SK-N-MC (cell line): ENCODE measurements at regions not wholly inside any gene's neighbourhood (a gene's known extent, or its start where the extent isn't known, plus 50 kb on each side); places are given as distances from the start of the nearest gene placed in this dataset.
A peak's percentile ranks its signal among the peaks of the same experiment; 100 is the strongest.
"Not testable (repeated sequence)": the region's sequence is repeated elsewhere in the genome, so short reads cannot be mapped to it uniquely, and the experiment has no call there.

ENCODE experiments used
- DNase-seq: peaks from one replicate; pipeline ENCODE4 v3.0.0-alpha.2; 2011; ENCODE audit warnings: low read depth, low spot score
- H3K27ac ChIP-seq: fragments of 200-600 bp; sonication (generic); 2 replicates; pipeline ENCODE4 v1.5.1; 2016; ENCODE audit warnings: mixed run types
- H3K36me3 ChIP-seq: fragments of 200-600 bp; sonication (generic); 2 replicates; pipeline ENCODE4 v1.6.1; 2017; ENCODE audit warnings: antibody characterized with exemption, low read length, mixed read lengths; ENCODE audit not compliant: insufficient read depth
- H3K4me3 ChIP-seq: fragments of 200-600 bp; sonication (generic); 2 replicates; pipeline ENCODE4 v1.5.1; 2016
- H3K9ac ChIP-seq: fragments of 200-600 bp; sonication (generic); 2 replicates; pipeline ENCODE4 v1.8.0; 2017; ENCODE audit warnings: mixed run types, mixed read lengths; ENCODE audit not compliant: insufficient read length
- H3K9me3 ChIP-seq: fragments of 200-600 bp; sonication (generic); 2 replicates; pipeline ENCODE4 v1.6.1; 2017; ENCODE audit warnings: low read depth, mild to moderate bottlenecking, antibody characterized with exemption, low read length, moderate library complexity, mixed read lengths
- EZH2 ChIP-seq: fragments of 200-600 bp; sonication (generic); IDR thresholded peaks from one replicate; pipeline ENCODE4 v1.6.1; 2017; ENCODE audit warnings: antibody characterized with exemption
- FOXP2 ChIP-seq: optimal IDR thresholded peaks from 2 replicates; pipeline ENCODE3; 2011; ENCODE audit warnings: mild to moderate bottlenecking, moderate library complexity; ENCODE audit not compliant: insufficient read depth; ENCODE audit errors: extremely low read length, control extremely low read depth
- POLR2AphosphoS5 ChIP-seq: IDR thresholded peaks from 2 replicates; pipeline ENCODE4 v1.6.1; 2012; ENCODE audit warnings: mild to moderate bottlenecking, low read depth, low read length, borderline replicate concordance

DNA sequence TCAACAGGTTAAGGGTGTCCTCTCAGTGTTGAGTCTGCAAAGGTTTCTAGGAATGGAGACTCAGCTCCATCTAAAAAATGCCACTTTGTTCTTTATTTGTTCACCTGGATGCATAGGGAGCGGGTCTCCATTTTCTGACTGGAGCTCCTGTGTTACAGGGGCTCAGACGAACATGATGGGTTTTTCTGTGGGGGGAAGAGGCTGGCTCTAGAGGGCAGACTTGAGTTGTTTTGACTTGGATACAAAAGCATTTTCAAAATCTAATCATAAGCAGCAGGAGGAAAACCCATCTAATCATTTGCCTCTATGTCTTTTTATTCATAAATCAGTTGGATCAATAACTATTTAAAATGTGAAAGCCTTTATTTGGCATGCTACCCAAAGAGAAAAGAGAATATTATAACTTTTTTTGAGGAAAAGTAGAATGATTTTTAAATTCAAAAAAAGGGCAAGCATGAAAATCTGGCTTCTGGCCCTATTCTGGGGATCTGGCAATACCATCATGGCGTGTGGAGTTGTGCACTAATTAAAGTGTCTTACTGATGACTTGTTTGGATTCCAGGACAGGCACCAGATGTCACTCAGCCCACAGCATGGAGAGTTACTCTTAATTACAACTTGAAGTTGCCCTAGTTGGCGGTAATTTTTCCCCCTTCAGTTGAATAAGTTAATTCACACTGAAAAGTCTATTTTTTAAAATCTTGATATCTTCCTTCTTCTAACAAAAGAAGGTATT lies 594.9 kb downstream of the REEP3 start:
- H3K36me3 ChIP-seq = no peaks in the 10 kb centered on the region
- no peak for TF ChIP-seq FOXP2
- TF ChIP-seq EZH2 = no peak
- no peak for TF ChIP-seq POLR2AphosphoS5
- no peak for DNase-seq
- H3K27ac ChIP-seq = no peak overlapping the region
- no peak overlapping the region for H3K4me3 ChIP-seq
- H3K9me3 ChIP-seq = no peaks in the 10 kb centered on the region
- no peak overlapping the region for H3K9ac ChIP-seq

DNA sequence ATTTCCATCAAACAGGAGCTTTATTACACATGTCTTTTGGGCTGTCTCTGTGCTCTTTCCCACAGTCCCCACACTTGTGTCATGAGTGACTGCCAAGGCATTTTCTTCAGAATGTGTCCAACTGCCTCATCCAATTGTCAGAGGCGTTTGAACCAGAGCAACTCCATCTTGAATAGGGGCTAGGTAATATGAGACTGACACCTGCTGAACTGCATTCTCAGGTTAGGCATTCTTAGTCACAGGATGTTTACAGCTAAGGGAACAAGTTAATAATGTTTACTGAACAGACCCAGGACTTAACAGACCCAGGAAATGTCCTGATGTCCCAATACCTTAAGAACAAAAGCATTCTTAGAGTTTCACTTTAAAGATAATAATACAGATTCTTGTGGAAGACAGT lies 595.5 kb downstream of the REEP3 start:
- Histone ChIP-seq H3K36me3 (no peaks in the 10 kb centered on the region), H3K4me3 (no peak overlapping the region), H3K9me3 (no peaks in the 10 kb centered on the region), H3K27ac (no peak overlapping the region), H3K9ac (no peak overlapping the region)
- TF ChIP-seq EZH2 (no peak), FOXP2 (no peak), POLR2AphosphoS5 (no peak)
- DNase-seq = no peak

DNA sequence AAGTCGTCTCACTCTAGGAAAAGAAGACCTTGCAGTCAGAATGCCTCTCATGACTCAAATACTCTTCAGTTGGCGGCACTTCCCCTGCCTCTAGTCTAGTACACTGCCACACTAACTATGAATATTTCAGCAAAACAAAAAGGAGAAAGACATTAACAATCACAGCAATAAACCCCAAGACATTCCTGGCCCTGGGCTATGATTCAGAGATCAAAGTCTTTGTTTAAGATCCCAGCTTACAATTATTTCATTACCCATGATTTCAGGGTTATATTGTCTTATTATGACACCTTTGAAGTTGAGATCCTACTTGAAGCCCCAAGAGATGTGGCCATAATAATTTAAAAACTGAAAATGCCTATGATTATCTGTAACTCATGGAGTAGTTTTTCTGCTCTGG lies 597.5 kb downstream of the REEP3 start:
- H3K36me3 ChIP-seq = no peaks in the 10 kb centered on the region
- no peak overlapping the region for H3K27ac ChIP-seq
- H3K9me3 ChIP-seq = no peaks in the 10 kb centered on the region
- TF ChIP-seq EZH2 = no peak
- TF ChIP-seq FOXP2 = no peak
- TF ChIP-seq POLR2AphosphoS5 = no peak
- no peak for DNase-seq
- no peak overlapping the region for H3K9ac ChIP-seq
- H3K4me3 ChIP-seq = no peak overlapping the region

DNA sequence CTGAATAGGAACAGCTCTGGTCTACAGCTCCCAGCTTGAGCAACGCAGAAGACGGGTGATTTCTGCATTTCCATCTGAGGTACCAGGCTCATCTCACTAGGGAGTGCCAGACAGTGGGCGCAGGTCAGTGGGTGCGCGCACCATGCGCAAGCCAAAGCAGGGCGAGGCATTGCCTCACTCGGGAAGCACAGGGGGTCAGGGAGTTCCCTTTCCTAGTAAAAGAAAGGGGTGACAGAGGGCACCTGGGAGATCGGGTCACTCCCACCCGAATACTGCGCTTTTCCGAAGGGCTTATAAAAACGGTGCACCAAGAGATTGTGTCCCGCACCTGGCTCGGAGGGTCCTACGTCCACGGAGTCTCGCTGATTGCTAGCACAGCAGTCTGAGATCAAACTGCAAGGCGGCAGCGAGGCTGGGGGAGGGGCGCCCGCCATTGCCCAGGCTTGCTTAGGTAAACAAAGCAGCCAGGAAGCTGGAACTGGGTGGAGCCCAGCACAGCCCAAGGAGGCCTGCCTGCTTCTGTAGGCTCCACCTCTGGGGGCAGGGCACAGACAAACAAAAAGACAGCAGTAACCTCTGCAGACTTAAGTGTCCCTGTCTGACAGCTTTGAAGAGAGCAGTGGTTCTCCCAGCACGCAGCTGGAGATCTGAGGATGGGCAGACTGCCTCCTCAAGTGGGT lies 599.2 kb downstream of the REEP3 start:
- H3K9ac ChIP-seq, H3K36me3 ChIP-seq, H3K27ac ChIP-seq, H3K4me3 ChIP-seq, H3K9me3 ChIP-seq, DNase-seq: not testable (repeated sequence)

DNA sequence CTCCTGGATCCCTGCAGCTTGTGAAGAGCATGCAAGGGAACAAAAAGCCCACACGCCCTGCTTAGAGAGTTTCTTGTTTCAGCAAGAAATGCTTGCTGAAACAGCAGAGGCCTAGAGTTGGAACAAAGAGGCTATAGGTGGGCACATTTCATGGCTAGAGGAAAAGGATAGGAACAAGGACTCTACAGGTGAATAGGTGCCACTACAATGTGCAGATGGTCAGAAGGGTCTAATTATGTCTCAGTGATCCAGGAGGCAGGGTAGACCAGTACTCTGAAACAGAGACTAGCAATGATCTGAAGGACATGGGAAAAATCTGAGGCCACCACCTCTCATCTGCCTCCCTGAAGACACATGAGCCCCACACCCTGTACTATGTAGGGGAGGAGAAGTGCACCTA lies 609.0 kb downstream of the REEP3 start:
- no peak for DNase-seq
- no peak overlapping the region for H3K9ac ChIP-seq
- H3K27ac ChIP-seq = no peak overlapping the region
- no peaks in the 10 kb centered on the region for H3K36me3 ChIP-seq
- H3K9me3 ChIP-seq = no peaks in the 10 kb centered on the region
- no peak overlapping the region for H3K4me3 ChIP-seq
- TF ChIP-seq POLR2AphosphoS5 (no peak), EZH2 (no peak), FOXP2 (no peak)

DNA sequence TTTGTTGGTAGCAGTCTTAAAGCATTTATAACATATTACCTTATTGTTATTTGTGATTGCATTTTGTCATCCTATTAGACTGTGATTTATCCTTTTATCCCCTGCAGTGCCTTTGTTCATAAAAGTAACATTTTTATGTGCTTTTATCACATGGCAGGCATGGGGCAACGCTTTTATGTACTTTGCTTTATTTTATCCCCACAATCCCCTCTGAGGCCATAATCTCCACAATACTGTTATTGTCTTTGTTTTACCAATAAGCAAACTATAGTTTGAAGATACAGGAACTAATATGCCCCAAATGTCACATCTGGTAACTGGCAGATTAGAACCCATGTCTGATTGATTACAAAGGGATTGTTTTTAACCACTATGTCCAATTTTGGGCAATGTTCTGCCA lies 613.5 kb downstream of the REEP3 start:
- Histone ChIP-seq H3K27ac (no peak overlapping the region), H3K9ac (no peak overlapping the region), H3K36me3 (no peaks in the 10 kb centered on the region), H3K4me3 (no peak overlapping the region), H3K9me3 (no peaks in the 10 kb centered on the region)
- DNase-seq = no peak
- TF ChIP-seq POLR2AphosphoS5 = no peak
- TF ChIP-seq FOXP2 = no peak

DNA sequence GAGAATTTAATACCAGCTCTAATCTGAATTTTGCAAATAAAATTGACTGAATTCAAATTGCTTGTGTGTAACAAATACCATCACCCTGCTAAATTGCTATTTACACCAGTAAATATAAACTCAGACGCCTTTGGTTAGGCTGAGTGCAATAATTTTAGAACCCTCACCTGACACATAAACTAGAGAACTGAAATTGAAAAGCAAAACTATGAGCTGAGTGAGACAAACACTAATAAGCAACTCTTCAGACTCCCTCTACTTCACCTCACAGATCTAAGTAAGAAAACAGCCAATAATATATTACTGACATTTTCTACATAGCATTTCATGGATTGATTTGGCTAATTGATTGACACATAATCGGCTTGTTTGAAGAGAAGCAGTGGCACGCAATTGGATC lies 621.2 kb downstream of the REEP3 start:
- H3K27ac ChIP-seq = no peak overlapping the region
- no peak for TF ChIP-seq FOXP2
- no peak for TF ChIP-seq POLR2AphosphoS5
- H3K4me3 ChIP-seq = no peak overlapping the region
- H3K36me3 ChIP-seq = no peaks in the 10 kb centered on the region
- H3K9me3 ChIP-seq = no peaks in the 10 kb centered on the region
- no peak overlapping the region for H3K9ac ChIP-seq
- DNase-seq = no peak

DNA sequence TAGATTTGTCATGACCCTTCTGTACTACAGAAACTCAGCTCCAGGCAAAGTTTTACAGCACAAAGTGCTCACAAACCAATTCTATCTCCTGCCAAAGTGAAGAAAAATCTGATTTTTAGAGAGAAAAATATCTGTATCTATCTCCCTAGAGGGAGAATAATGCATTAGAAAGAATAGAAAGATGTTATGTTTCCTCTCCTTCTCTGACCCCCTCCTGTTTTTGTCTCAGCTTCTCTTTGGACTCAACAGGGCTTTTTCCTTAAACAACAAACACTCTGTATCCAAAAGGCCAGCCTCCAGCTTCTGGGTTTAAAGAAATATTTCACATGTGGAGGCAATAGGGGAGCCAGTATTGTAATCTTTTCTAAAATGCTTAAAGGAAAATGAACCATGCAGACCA lies 627.4 kb downstream of the REEP3 start:
- no peak for DNase-seq
- Histone ChIP-seq H3K4me3 (no peak overlapping the region), H3K9me3 (no peaks in the 10 kb centered on the region), H3K27ac (peak overlapping the region; percentile 46; the same call in 1 of the 2 replicates), H3K36me3 (no peaks in the 10 kb centered on the region), H3K9ac (no peak overlapping the region)
- TF ChIP-seq POLR2AphosphoS5 (no peak), FOXP2 (no peak), EZH2 (no peak)

DNA sequence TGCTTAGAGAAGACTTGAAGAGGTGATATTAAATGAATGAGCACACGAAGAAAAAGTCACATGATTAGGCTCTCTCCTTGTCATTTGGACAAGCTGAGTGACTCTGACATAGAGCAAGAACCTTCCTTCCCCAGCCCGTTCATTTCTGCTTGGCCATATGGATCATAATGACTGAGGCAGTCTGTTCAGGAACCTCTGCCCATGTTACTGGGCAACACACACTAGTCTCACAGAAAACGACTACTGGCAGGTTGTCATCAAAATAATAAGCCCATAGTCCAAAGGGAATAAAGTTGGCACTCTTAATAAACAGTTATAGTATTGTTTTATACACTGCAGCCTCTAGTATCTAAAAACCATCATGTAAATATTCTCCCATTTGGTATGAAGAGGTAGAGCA lies 635.0 kb downstream of the REEP3 start:
- Histone ChIP-seq H3K4me3 (no peak overlapping the region), H3K36me3 (no peaks in the 10 kb centered on the region), H3K9ac (no peak overlapping the region), H3K9me3 (no peaks in the 10 kb centered on the region), H3K27ac (no peak overlapping the region)
- no peak for TF ChIP-seq EZH2
- TF ChIP-seq FOXP2 = no peak
- no peak for TF ChIP-seq POLR2AphosphoS5
- no peak for DNase-seq
